ENCODE measurements at regions not wholly inside any gene's neighbourhood (a gene's known extent, or its start where the extent isn't known, plus 50 kb on each side); places are given as distances from the start of the nearest gene placed in this dataset.

DNA sequence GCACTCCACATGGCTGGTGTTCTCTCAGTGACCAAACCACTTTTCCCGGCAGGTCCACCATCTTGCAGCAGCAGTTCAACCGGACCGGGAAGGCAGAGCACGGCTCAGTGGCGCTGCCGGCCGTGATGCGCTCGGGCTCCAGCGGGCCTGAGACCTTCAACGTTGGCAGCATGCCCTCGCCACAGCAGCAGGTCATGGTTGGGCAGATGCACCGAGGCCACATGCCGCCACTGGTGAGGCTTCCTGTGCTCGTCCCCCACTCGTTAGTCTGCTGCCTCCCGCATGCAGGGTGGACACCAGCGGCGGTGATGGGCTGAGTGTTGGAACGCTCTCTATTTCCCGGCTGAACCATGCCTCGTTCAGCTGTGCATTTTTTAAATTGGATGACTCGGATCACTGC is 344.9 kb upstream of the TPM1 start:
- Histone ChIP-seq H3K4me3 (ENCODE audit: low read length) (no peak overlapping the region), H3K9ac (ENCODE audit: low read length) (no peak overlapping the region), H3K27me3 (ENCODE audit: insufficient read depth, low read depth, low read length) (no peaks in the 10 kb centered on the region), H3K36me3 (ENCODE audit: insufficient read depth, low read length) (no peaks in the 10 kb centered on the region), H3K79me2 (replicated peaks; ENCODE audit: insufficient read depth, low read length) (no peaks in the 10 kb centered on the region), H3K9me3 (ENCODE audit: low read length) (no peaks in the 10 kb centered on the region), H3K27ac (ENCODE audit: low read length) (no peak overlapping the region), H4K20me1 (ENCODE audit: insufficient read depth) (no peaks in the 10 kb centered on the region), H2AFZ (ENCODE audit: low read depth, low read length) (no peak overlapping the region), H3K4me2 (ENCODE audit: low read length) (no peak overlapping the region), H3F3A (ENCODE audit: insufficient read depth, low read length, poor library complexity, severe bottlenecking) (no peaks in the 10 kb centered on the region), H3K9me2 (ENCODE audit: insufficient read depth, low read length) (no peaks in the 10 kb centered on the region)
- TF ChIP-seq EZH2 (IDR thresholded peaks at IDR 0.05; ENCODE audit: borderline replicate concordance, insufficient read depth, low read length, poor library complexity, severe bottlenecking), result no peak
- no peak for TF ChIP-seq POLR2AphosphoS5 (IDR thresholded peaks at IDR 0.05)
- TF ChIP-seq, protein P1, sequence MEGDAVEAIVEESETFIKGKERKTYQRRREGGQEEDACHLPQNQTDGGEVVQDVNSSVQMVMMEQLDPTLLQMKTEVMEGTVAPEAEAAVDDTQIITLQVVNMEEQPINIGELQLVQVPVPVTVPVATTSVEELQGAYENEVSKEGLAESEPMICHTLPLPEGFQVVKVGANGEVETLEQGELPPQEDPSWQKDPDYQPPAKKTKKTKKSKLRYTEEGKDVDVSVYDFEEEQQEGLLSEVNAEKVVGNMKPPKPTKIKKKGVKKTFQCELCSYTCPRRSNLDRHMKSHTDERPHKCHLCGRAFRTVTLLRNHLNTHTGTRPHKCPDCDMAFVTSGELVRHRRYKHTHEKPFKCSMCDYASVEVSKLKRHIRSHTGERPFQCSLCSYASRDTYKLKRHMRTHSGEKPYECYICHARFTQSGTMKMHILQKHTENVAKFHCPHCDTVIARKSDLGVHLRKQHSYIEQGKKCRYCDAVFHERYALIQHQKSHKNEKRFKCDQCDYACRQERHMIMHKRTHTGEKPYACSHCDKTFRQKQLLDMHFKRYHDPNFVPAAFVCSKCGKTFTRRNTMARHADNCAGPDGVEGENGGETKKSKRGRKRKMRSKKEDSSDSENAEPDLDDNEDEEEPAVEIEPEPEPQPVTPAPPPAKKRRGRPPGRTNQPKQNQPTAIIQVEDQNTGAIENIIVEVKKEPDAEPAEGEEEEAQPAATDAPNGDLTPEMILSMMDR (IDR thresholded peaks at IDR 0.05; ENCODE audit: poor library complexity, severe bottlenecking), result no peak
- TF ChIP-seq RAD21 (conservative IDR thresholded peaks at IDR 0.05), result no peak

GRCh38 chr15:62698646-62699045 is 343.9 kb upstream of the TPM1 start:
- Histone ChIP-seq H4K20me1 (ENCODE audit: insufficient read depth) (no peaks in the 10 kb centered on the region), H3K4me2 (ENCODE audit: low read length) (no peak overlapping the region), H2AFZ (ENCODE audit: low read depth, low read length) (no peak overlapping the region), H3K27me3 (ENCODE audit: insufficient read depth, low read depth, low read length) (no peaks in the 10 kb centered on the region), H3K4me3 (ENCODE audit: low read length) (no peak overlapping the region), H3K79me2 (replicated peaks; ENCODE audit: insufficient read depth, low read length) (no peaks in the 10 kb centered on the region), H3K9me3 (ENCODE audit: low read length) (no peaks in the 10 kb centered on the region), H3K9me2 (ENCODE audit: insufficient read depth, low read length) (no peaks in the 10 kb centered on the region), H3K27ac (ENCODE audit: low read length) (no peak overlapping the region), H3K9ac (ENCODE audit: low read length) (no peak overlapping the region), H3F3A (ENCODE audit: insufficient read depth, low read length, poor library complexity, severe bottlenecking) (no peaks in the 10 kb centered on the region), H3K36me3 (ENCODE audit: insufficient read depth, low read length) (no peaks in the 10 kb centered on the region)
- no peak for TF ChIP-seq SMC3 (conservative IDR thresholded peaks at IDR 0.05; ENCODE audit: poor library complexity)
- no peak for TF ChIP-seq EP300 (conservative IDR thresholded peaks at IDR 0.05; ENCODE audit: poor library complexity, severe bottlenecking)
- no peak for TF ChIP-seq RAD21 (conservative IDR thresholded peaks at IDR 0.05)
- no peak for TF ChIP-seq TAF1 (IDR thresholded peaks at IDR 0.05; ENCODE audit: low read depth)
- no peak for TF ChIP-seq POLR2AphosphoS5 (IDR thresholded peaks at IDR 0.05)
- TF ChIP-seq EZH2 (IDR thresholded peaks at IDR 0.05; ENCODE audit: borderline replicate concordance, insufficient read depth, low read length, poor library complexity, severe bottlenecking), result no peak
- TF ChIP-seq, protein P1 (IDR thresholded peaks at IDR 0.05; ENCODE audit: poor library complexity, severe bottlenecking), result no peak
- no peak for TF ChIP-seq MXI1 (conservative IDR thresholded peaks at IDR 0.05; ENCODE audit: poor library complexity, severe bottlenecking)
- no peak for TF ChIP-seq REST (IDR thresholded peaks at IDR 0.05; ENCODE audit: borderline replicate concordance)
